ENCODE measurements at regions not wholly inside any gene's neighbourhood (a gene's known extent, or its start where the extent isn't known, plus 50 kb on each side); places are given as distances from the start of the nearest gene placed in this dataset.

DNA sequence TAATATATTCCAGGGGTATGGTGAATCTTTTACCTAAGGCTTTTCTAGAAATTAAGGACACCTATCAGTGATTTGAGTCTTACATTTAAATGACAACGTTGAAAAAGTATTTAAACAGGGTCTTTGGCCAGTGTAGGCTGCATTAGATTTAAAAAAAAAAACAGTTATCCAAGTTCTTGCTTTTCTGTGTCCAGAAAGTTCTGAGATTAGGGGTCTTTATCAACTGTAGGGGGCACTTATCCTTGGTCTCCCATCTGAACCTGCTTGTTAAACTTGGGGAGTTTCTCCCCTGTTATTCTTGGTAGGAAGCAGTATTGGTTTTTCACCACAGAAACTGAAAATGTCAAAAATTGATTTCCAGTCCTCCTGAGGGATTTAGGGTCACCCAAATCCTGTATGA lies 155.9 kb upstream of the ZNF217 start:
- H3K9me3 Mint-ChIP-seq: peaks cover 0 to 2% (median 0%) of the 10 kb centered on the region in 7 donors
- H3K4me3 Mint-ChIP-seq: no peak overlapping the region
- Histone ChIP-seq H3K9me3 (ENCODE audit: control insufficient read depth in 2 of 2, low read length in 2 of 2) (no peaks in the 10 kb centered on the region), H3K4me3 (ENCODE audit: low read depth, low read length) (no peak overlapping the region), H3K27ac (ENCODE audit: insufficient read depth, low read length, poor library complexity, severe bottlenecking) (no peak overlapping the region), H3K36me3 (ENCODE audit: control insufficient read depth, insufficient read depth, low read length) (no peaks in the 10 kb centered on the region), H3K27me3 (ENCODE audit: control insufficient read depth, insufficient read depth, low read length) (no peaks in the 10 kb centered on the region), H3K4me1 (ENCODE audit: control insufficient read depth, insufficient read depth, low read length, poor library complexity, severe bottlenecking) (peaks cover 33% of the 10 kb centered on the region)
- H3K27me3 Mint-ChIP-seq: no peaks in the 10 kb centered on the region
- ATAC-seq (ENCODE audit: low read depth in 2 of 2): no peak
- H3K36me3 Mint-ChIP-seq: no peaks in the 10 kb centered on the region
- no peak for DNase-seq
- peak overlapping the region; percentile 3 to 78 (median 11) for H3K27ac Mint-ChIP-seq
- peaks cover 17 to 54% (median 28%) of the 10 kb centered on the region in 4 donors for H3K4me1 Mint-ChIP-seq

- Histone ChIP-seq H3K9me3 (ENCODE audit: control insufficient read depth in 2 of 2, low read length in 2 of 2) (no peaks in the 10 kb centered on the region), H3K27ac (ENCODE audit: insufficient read depth, low read length, poor library complexity, severe bottlenecking) (no peak overlapping the region), H3K4me3 (ENCODE audit: low read depth, low read length) (no peak overlapping the region), H3K36me3 (ENCODE audit: control insufficient read depth, insufficient read depth, low read length) (no peaks in the 10 kb centered on the region), H3K4me1 (ENCODE audit: control insufficient read depth, insufficient read depth, low read length, poor library complexity, severe bottlenecking) (peaks cover 29% of the 10 kb centered on the region), H3K27me3 (ENCODE audit: control insufficient read depth, insufficient read depth, low read length) (no peaks in the 10 kb centered on the region)
- Mint-ChIP-seq H3K27ac (peak overlapping the region; percentile 11 to 78 (median 26)), H3K36me3 (no peaks in the 10 kb centered on the region), H3K4me1 (peaks cover 17 to 48% (median 25%) of the 10 kb centered on the region in 4 donors), H3K27me3 (no peaks in the 10 kb centered on the region), H3K9me3 (peaks cover 0 to 2% (median 0%) of the 10 kb centered on the region in 7 donors), H3K4me3 (peak overlapping the region in 1 of 4 donors; percentile 20)
- no peak for ATAC-seq (ENCODE audit: low read depth in 2 of 2)
- DNase-seq: peak in 2 of 3 donors; percentile 24 to 54
These were observed 155.3 kb upstream of the ZNF217 start for GRCh38 chr20:53748821-53749421.

DNA sequence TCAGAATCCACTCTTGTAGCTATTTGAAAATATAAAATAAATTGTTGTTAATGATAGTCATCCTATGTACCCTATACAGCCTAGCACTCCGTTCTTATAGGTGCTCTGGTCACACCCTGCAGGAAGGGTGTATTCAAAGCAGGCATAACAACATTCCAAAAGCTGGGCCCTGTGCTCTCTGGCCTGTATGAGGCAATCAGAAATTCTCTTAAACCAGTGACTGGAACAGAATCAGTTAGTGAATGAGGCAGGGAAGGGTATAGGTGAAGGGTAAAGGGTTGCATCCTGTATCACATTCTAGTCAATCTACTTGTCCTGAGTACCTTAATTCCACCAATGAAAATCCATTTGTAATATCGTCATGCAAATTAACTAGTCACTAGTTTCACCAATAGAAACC lies 154.5 kb upstream of the ZNF217 start:
- Mint-ChIP-seq H3K9me3 (peaks cover 0 to 4% (median 0%) of the 10 kb centered on the region in 7 donors), H3K27ac (peak overlapping the region in 1 of 3 donors; percentile 11), H3K36me3 (no peaks in the 10 kb centered on the region), H3K27me3 (no peaks in the 10 kb centered on the region), H3K4me3 (no peak overlapping the region), H3K4me1 (peaks cover 17 to 41% (median 22%) of the 10 kb centered on the region in 4 donors)
- H3K27ac ChIP-seq (ENCODE audit: insufficient read depth, low read length, poor library complexity, severe bottlenecking): no peak overlapping the region
- no peaks in the 10 kb centered on the region for H3K9me3 ChIP-seq (ENCODE audit: control insufficient read depth in 2 of 2, low read length in 2 of 2)
- ATAC-seq (ENCODE audit: low read depth in 2 of 2) (no peak), DNase-seq (no peak)
- H3K4me3 ChIP-seq (ENCODE audit: low read depth, low read length): no peak overlapping the region
- no peaks in the 10 kb centered on the region for H3K27me3 ChIP-seq (ENCODE audit: control insufficient read depth, insufficient read depth, low read length)
- H3K36me3 ChIP-seq (ENCODE audit: control insufficient read depth, insufficient read depth, low read length): no peaks in the 10 kb centered on the region
- H3K4me1 ChIP-seq (ENCODE audit: control insufficient read depth, insufficient read depth, low read length, poor library complexity, severe bottlenecking): peaks cover 27% of the 10 kb centered on the region

DNA sequence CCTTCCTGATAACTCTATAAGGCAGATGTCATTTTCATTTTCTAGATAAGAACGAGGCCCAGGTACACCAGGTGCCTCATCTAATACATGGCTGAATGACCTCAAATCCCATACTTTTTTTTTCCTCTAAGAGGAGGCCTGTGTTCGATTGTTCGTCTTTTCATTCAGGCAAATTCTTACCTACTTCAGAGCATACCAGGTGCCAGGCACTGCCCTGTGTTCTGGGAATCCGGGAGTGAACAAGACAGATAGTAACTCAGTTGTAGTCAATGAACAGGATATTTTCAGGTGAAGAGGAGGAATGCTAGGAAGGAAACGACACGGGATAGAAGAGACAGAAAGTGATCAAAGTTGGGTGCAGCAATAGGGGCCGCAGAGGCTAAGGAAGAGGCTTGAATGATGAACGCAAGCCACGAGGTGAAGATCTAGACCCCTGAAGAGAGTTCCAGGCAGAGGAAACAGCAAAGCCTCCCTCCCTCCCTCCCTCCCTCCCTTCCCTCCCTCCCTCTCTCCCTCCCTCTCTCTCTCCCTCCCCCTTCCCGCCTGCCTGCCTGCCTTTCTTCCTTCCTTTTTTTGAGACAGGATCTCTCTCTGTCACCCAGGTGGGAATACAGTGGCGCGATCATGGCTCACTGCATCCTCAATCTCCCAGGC lies 150.1 kb upstream of the ZNF217 start:
- H3K27me3 Mint-ChIP-seq: no peaks in the 10 kb centered on the region
- Histone ChIP-seq H3K9me3 (ENCODE audit: control insufficient read depth in 2 of 2, low read length in 2 of 2) (no peaks in the 10 kb centered on the region), H3K27ac (ENCODE audit: insufficient read depth, low read length, poor library complexity, severe bottlenecking) (no peak overlapping the region), H3K27me3 (ENCODE audit: control insufficient read depth, insufficient read depth, low read length) (no peaks in the 10 kb centered on the region), H3K36me3 (ENCODE audit: control insufficient read depth, insufficient read depth, low read length) (no peaks in the 10 kb centered on the region), H3K4me3 (ENCODE audit: low read depth, low read length) (no peak overlapping the region), H3K4me1 (ENCODE audit: control insufficient read depth, insufficient read depth, low read length, poor library complexity, severe bottlenecking) (peaks cover 8% of the 10 kb centered on the region)
- no peak for DNase-seq
- H3K4me3 Mint-ChIP-seq: no peak overlapping the region
- ATAC-seq (ENCODE audit: low read depth in 2 of 2): no peak
- H3K9me3 Mint-ChIP-seq: peaks cover 0 to 4% (median 0%) of the 10 kb centered on the region in 7 donors
- no peaks in the 10 kb centered on the region for H3K36me3 Mint-ChIP-seq
- peak overlapping the region in 1 of 3 donors; percentile 2 for H3K27ac Mint-ChIP-seq
- peaks cover 7 to 28% (median 18%) of the 10 kb centered on the region in 4 donors for H3K4me1 Mint-ChIP-seq

DNA sequence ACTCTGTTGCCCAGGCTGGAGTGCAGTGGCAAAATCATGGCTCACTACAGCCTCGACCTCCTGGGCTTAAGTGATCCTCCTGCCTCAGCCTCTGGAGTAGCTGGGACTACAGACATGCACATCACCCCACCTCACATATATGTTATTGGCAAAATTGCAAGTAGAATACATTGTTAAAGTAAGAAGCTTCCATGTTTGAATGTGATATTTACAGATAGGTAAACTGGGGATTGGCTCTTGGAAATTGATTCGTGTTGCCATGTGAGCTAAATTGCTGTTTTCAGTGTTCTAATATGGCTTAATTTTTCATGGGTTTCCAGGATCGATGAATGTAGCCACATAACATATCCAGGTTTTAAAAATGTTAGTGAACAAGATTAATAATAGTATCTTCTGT lies 149.0 kb upstream of the ZNF217 start:
- Histone ChIP-seq H3K4me1 (ENCODE audit: control insufficient read depth, insufficient read depth, low read length, poor library complexity, severe bottlenecking) (peaks cover 8% of the 10 kb centered on the region), H3K27me3 (ENCODE audit: control insufficient read depth, insufficient read depth, low read length) (no peaks in the 10 kb centered on the region), H3K4me3 (ENCODE audit: low read depth, low read length) (no peak overlapping the region), H3K36me3 (ENCODE audit: control insufficient read depth, insufficient read depth, low read length) (no peaks in the 10 kb centered on the region), H3K27ac (ENCODE audit: insufficient read depth, low read length, poor library complexity, severe bottlenecking) (no peak overlapping the region), H3K9me3 (ENCODE audit: control insufficient read depth in 2 of 2, low read length in 2 of 2) (no peaks in the 10 kb centered on the region)
- Mint-ChIP-seq H3K4me3 (no peak overlapping the region), H3K27ac (peak overlapping the region in 1 of 3 donors; percentile 43), H3K36me3 (no peaks in the 10 kb centered on the region), H3K9me3 (peaks cover 0 to 4% (median 0%) of the 10 kb centered on the region in 7 donors), H3K4me1 (peaks cover 7 to 24% (median 16%) of the 10 kb centered on the region in 4 donors), H3K27me3 (no peaks in the 10 kb centered on the region)
- no peak for DNase-seq
- no peak for ATAC-seq (ENCODE audit: low read depth in 2 of 2)

DNA sequence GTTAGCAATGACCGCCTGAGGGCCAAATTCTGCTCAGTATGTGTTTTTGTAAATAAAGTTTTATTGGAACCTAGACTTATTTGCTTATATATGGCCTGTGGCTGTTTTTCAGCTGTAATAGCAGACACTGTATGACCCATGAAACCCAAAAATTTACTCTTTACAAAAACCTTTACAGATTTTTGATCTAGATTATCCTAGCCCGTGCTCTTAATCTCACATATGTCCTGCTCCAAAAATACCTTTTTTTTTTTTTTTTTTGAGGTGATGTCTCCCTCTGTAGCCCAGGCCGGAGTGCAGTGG lies 148.0 kb upstream of the ZNF217 start:
- Mint-ChIP-seq H3K4me3 (no peak overlapping the region), H3K9me3 (peaks cover 0 to 4% (median 0%) of the 10 kb centered on the region in 7 donors), H3K36me3 (no peaks in the 10 kb centered on the region), H3K27me3 (peaks cover 5% of the 10 kb centered on the region), H3K27ac (no peak overlapping the region), H3K4me1 (peaks cover 7 to 33% (median 22%) of the 10 kb centered on the region in 4 donors)
- Histone ChIP-seq H3K36me3 (ENCODE audit: control insufficient read depth, insufficient read depth, low read length) (no peaks in the 10 kb centered on the region), H3K9me3 (ENCODE audit: control insufficient read depth in 2 of 2, low read length in 2 of 2) (no peaks in the 10 kb centered on the region), H3K27me3 (ENCODE audit: control insufficient read depth, insufficient read depth, low read length) (no peaks in the 10 kb centered on the region), H3K4me1 (ENCODE audit: control insufficient read depth, insufficient read depth, low read length, poor library complexity, severe bottlenecking) (peaks cover 8% of the 10 kb centered on the region), H3K27ac (ENCODE audit: insufficient read depth, low read length, poor library complexity, severe bottlenecking) (no peak overlapping the region), H3K4me3 (ENCODE audit: low read depth, low read length) (no peak overlapping the region)
- no peak for ATAC-seq (ENCODE audit: low read depth in 2 of 2)
- DNase-seq: no peak

GRCh38 chr20:53739799-53740785 lies 146.5 kb upstream of the ZNF217 start:
- H3K9me3 Mint-ChIP-seq: peaks cover 0 to 2% (median 0%) of the 10 kb centered on the region in 7 donors
- Histone ChIP-seq H3K9me3 (ENCODE audit: control insufficient read depth in 2 of 2, low read length in 2 of 2) (no peaks in the 10 kb centered on the region), H3K4me1 (ENCODE audit: control insufficient read depth, insufficient read depth, low read length, poor library complexity, severe bottlenecking) (peaks cover 8% of the 10 kb centered on the region), H3K4me3 (ENCODE audit: low read depth, low read length) (peak overlapping the region; percentile 67), H3K36me3 (ENCODE audit: control insufficient read depth, insufficient read depth, low read length) (no peaks in the 10 kb centered on the region), H3K27ac (ENCODE audit: insufficient read depth, low read length, poor library complexity, severe bottlenecking) (no peak overlapping the region), H3K27me3 (ENCODE audit: control insufficient read depth, insufficient read depth, low read length) (no peaks in the 10 kb centered on the region)
- ATAC-seq (ENCODE audit: low read depth in 2 of 2): peak in 1 of 2 donors; percentile 28
- peaks cover 7 to 43% (median 25%) of the 10 kb centered on the region in 4 donors for H3K4me1 Mint-ChIP-seq
- H3K36me3 Mint-ChIP-seq: no peaks in the 10 kb centered on the region
- DNase-seq: peak in 1 of 3 donors; percentile 41
- H3K27ac Mint-ChIP-seq: peak overlapping the region; percentile 64 to 98 (median 78)
- H3K4me3 Mint-ChIP-seq: peak overlapping the region in 3 of 4 donors; percentile 56 to 86 (median 79)
- peaks cover 5% of the 10 kb centered on the region for H3K27me3 Mint-ChIP-seq
